ENCODE measurements at regions not wholly inside any gene's neighbourhood (a gene's known extent, or its start where the extent isn't known, plus 50 kb on each side); places are given as distances from the start of the nearest gene placed in this dataset.

- TF ChIP-seq POLR2AphosphoS5 (IDR thresholded peaks at IDR 0.05) (no peak), POLR2A (IDR thresholded peaks at IDR 0.05) (no peak), CTCF (IDR thresholded peaks at IDR 0.05) (no peak)
- 51% methylated on average over 3 of the region's 3 CpGs for WGBS
Observed at GRCh38 chr1:198001776-198002408, 84.7 kb downstream of the LHX9 start.

GRCh38 chr1:198003468-198003867 is 86.3 kb downstream of the LHX9 start:
- no peak for DNase-seq (ENCODE audit: low spot score)
- 92% methylated on average over 2 of the region's 2 CpGs for WGBS
- H3K4me1 ChIP-seq (replicated peaks): no peaks in the 10 kb centered on the region
- H3K9me3 ChIP-seq: no peaks in the 10 kb centered on the region
- intact Hi-C loops (cut with DNase I): no loop called here
- H3K27ac ChIP-seq: no peak overlapping the region
- H3K27me3 ChIP-seq (replicated peaks; ENCODE audit: insufficient read depth): no peaks in the 10 kb centered on the region
- TF ChIP-seq POLR2A (IDR thresholded peaks at IDR 0.05) (no peak), POLR2AphosphoS5 (IDR thresholded peaks at IDR 0.05) (no peak), CTCF (IDR thresholded peaks at IDR 0.05) (no peak)
- H3K4me3 ChIP-seq: no peak overlapping the region
- H3K36me3 ChIP-seq: no peaks in the 10 kb centered on the region

More at GRCh38 chr1:198001776-198002408, 84.7 kb downstream of the LHX9 start:
- no peak overlapping the region for H3K4me3 ChIP-seq
- H3K9me3 ChIP-seq: no peaks in the 10 kb centered on the region
- intact Hi-C loops (cut with DNase I): no loop called here
- DNase-seq (ENCODE audit: low spot score): no peak
- H3K27me3 ChIP-seq (replicated peaks; ENCODE audit: insufficient read depth): no peaks in the 10 kb centered on the region
- no peak overlapping the region for H3K27ac ChIP-seq
- no peaks in the 10 kb centered on the region for H3K4me1 ChIP-seq (replicated peaks)
- H3K36me3 ChIP-seq: no peaks in the 10 kb centered on the region

- H3K4me3 ChIP-seq: no peak overlapping the region
- H3K36me3 ChIP-seq: no peaks in the 10 kb centered on the region
- H3K27me3 ChIP-seq (replicated peaks; ENCODE audit: insufficient read depth): no peaks in the 10 kb centered on the region
- intact Hi-C loops (cut with DNase I): no loop called here
- 88% methylated on average over 1 of the region's 1 CpG for WGBS
- no peaks in the 10 kb centered on the region for H3K4me1 ChIP-seq (replicated peaks)
- no peak overlapping the region for H3K27ac ChIP-seq
- DNase-seq (ENCODE audit: low spot score): no peak
- TF ChIP-seq POLR2AphosphoS5 (IDR thresholded peaks at IDR 0.05) (no peak), POLR2A (IDR thresholded peaks at IDR 0.05) (no peak), CTCF (IDR thresholded peaks at IDR 0.05) (no peak)
- no peaks in the 10 kb centered on the region for H3K9me3 ChIP-seq
Observed at GRCh38 chr1:198007011-198007410, 89.8 kb downstream of the LHX9 start.

- WGBS: 74% methylated on average over 5 of the region's 5 CpGs
- no peaks in the 10 kb centered on the region for H3K27me3 ChIP-seq (replicated peaks; ENCODE audit: insufficient read depth)
- H3K4me3 ChIP-seq: no peak overlapping the region
- H3K4me1 ChIP-seq (replicated peaks): no peaks in the 10 kb centered on the region
- no peak for DNase-seq (ENCODE audit: low spot score)
- H3K27ac ChIP-seq: no peak overlapping the region
- no peaks in the 10 kb centered on the region for H3K9me3 ChIP-seq
- TF ChIP-seq POLR2A (IDR thresholded peaks at IDR 0.05): no peak
- no peak for TF ChIP-seq CTCF (IDR thresholded peaks at IDR 0.05)
- no peak for TF ChIP-seq POLR2AphosphoS5 (IDR thresholded peaks at IDR 0.05)
- no peaks in the 10 kb centered on the region for H3K36me3 ChIP-seq
- intact Hi-C loops (cut with DNase I): no loop called here
Observed at GRCh38 chr1:198007687-198008607, 90.8 kb downstream of the LHX9 start.
